SK-N-SH treated with all-trans-retinoic acid at 6 μM for 48 hours (cell line): ENCODE measurements at regions not wholly inside any gene's neighbourhood (a gene's known extent, or its start where the extent isn't known, plus 50 kb on each side); places are given as distances from the start of the nearest gene placed in this dataset.

Experiments used
- ATAC-seq: fragments of 200-7000 bp; cut with Tn5 transposase; 3 replicates; pipeline ENCODE4 v1.9.1; 2020; ENCODE audit warnings: mild to moderate bottlenecking, moderate library complexity
- ARNTL ChIP-seq: fragments of 450-650 bp; formaldehyde crosslinking; IDR thresholded peaks from 2 replicates; pipeline ENCODE4 v1.5.0; 2020; ENCODE audit warnings: low read depth, mild to moderate bottlenecking, moderate library complexity, borderline replicate concordance
- BACH2 ChIP-seq: fragments of 250-450 bp; sonication (Bioruptor Pico); IDR thresholded peaks from 2 replicates; pipeline ENCODE4 v1.9.0; 2021; ENCODE audit warnings: mild to moderate bottlenecking, borderline replicate concordance
- CSDC2 ChIP-seq: fragments of 250-450 bp; sonication (Bioruptor Pico); IDR thresholded peaks from 2 replicates; pipeline ENCODE4 v1.5.0; 2020; ENCODE audit warnings: mild to moderate bottlenecking, moderate library complexity
- ESRRG ChIP-seq: fragments of 250-450 bp; sonication (Bioruptor Pico); IDR thresholded peaks from 2 replicates; pipeline ENCODE4 v1.6.1; 2021; ENCODE audit warnings: mild to moderate bottlenecking
- GLIS3 ChIP-seq: fragments of 250-450 bp; sonication (Bioruptor Pico); IDR thresholded peaks from 2 replicates; pipeline ENCODE4 v1.5.0; 2020; ENCODE audit warnings: mild to moderate bottlenecking, moderate library complexity
- ISL1 ChIP-seq: fragments of 250-450 bp; sonication (Bioruptor Pico); IDR thresholded peaks from 2 replicates; pipeline ENCODE4 v2.1.2; 2022; ENCODE audit warnings: mild to moderate bottlenecking, moderate library complexity
- PATZ1 ChIP-seq: fragments of 250-450 bp; sonication (Bioruptor Pico); IDR thresholded peaks from 2 replicates; pipeline ENCODE4 v1.8.0; 2020; ENCODE audit warnings: mild to moderate bottlenecking, moderate library complexity, borderline replicate concordance
- POU6F1 ChIP-seq: fragments of 250-450 bp; sonication (Bioruptor Pico); IDR thresholded peaks from 2 replicates; pipeline ENCODE4 v1.8.0; 2021; ENCODE audit warnings: low read depth, mild to moderate bottlenecking, moderate library complexity, borderline replicate concordance
- RARB ChIP-seq: fragments of 250-450 bp; sonication (Bioruptor Pico); IDR thresholded peaks from 2 replicates; pipeline ENCODE4 v1.8.0; 2021; ENCODE audit warnings: mild to moderate bottlenecking, moderate library complexity
- SNAI2 ChIP-seq: fragments of 250-450 bp; sonication (Bioruptor Pico); IDR thresholded peaks from 2 replicates; pipeline ENCODE4 v1.5.0; 2020; ENCODE audit warnings: mild to moderate bottlenecking, moderate library complexity
- TCF4 ChIP-seq: fragments of 250-450 bp; sonication (Bioruptor Pico); IDR thresholded peaks from 2 replicates; pipeline ENCODE4 v1.8.0; 2021; ENCODE audit warnings: mild to moderate bottlenecking, moderate library complexity, borderline replicate concordance
- TOX ChIP-seq: fragments of 250-450 bp; sonication (Bioruptor Pico); IDR thresholded peaks from 2 replicates; pipeline ENCODE4 v1.8.0; 2021; ENCODE audit warnings: mild to moderate bottlenecking, moderate library complexity, borderline replicate concordance
- ZC3H10 ChIP-seq: fragments of 250-450 bp; sonication (Bioruptor Pico); IDR thresholded peaks from 2 replicates; pipeline ENCODE4 v1.5.1; 2021; ENCODE audit warnings: mild to moderate bottlenecking, moderate library complexity
- ZFP3 ChIP-seq: fragments of 250-450 bp; sonication (Bioruptor Pico); IDR thresholded peaks from 2 replicates; pipeline ENCODE4 v1.5.0; 2020; ENCODE audit warnings: mild to moderate bottlenecking, moderate library complexity
- ZFP30 ChIP-seq: fragments of 450-650 bp; formaldehyde crosslinking; IDR thresholded peaks from 2 replicates; pipeline ENCODE4 v1.5.0; 2022; ENCODE audit warnings: mild to moderate bottlenecking, moderate library complexity
- ZNF565 ChIP-seq: fragments of 450-650 bp; formaldehyde crosslinking; conservative IDR thresholded peaks from 2 replicates; pipeline ENCODE4 v1.5.0; 2020; ENCODE audit warnings: low read depth, mild to moderate bottlenecking, moderate library complexity
- ZNF70 ChIP-seq: fragments of 450-650 bp; formaldehyde crosslinking; IDR thresholded peaks from 2 replicates; pipeline ENCODE4 v1.5.0; 2020; ENCODE audit warnings: mild to moderate bottlenecking, moderate library complexity
- ZNF8 ChIP-seq: fragments of 450-650 bp; formaldehyde crosslinking; IDR thresholded peaks from 2 replicates; pipeline ENCODE4 v1.5.0; 2020; ENCODE audit warnings: mild to moderate bottlenecking, moderate library complexity
- TF ChIP-seq, protein P1 (sequence below): fragments of 250-450 bp; sonication (Bioruptor Pico); IDR thresholded peaks from 2 replicates; pipeline ENCODE4 v1.5.0; 2020; ENCODE audit warnings: mild to moderate bottlenecking, moderate library complexity
- TF ChIP-seq, protein P2 (sequence below): fragments of 250-450 bp; sonication (Bioruptor Pico); IDR thresholded peaks from 2 replicates; pipeline ENCODE4 v1.5.1; 2021; ENCODE audit warnings: mild to moderate bottlenecking, moderate library complexity

DNA sequence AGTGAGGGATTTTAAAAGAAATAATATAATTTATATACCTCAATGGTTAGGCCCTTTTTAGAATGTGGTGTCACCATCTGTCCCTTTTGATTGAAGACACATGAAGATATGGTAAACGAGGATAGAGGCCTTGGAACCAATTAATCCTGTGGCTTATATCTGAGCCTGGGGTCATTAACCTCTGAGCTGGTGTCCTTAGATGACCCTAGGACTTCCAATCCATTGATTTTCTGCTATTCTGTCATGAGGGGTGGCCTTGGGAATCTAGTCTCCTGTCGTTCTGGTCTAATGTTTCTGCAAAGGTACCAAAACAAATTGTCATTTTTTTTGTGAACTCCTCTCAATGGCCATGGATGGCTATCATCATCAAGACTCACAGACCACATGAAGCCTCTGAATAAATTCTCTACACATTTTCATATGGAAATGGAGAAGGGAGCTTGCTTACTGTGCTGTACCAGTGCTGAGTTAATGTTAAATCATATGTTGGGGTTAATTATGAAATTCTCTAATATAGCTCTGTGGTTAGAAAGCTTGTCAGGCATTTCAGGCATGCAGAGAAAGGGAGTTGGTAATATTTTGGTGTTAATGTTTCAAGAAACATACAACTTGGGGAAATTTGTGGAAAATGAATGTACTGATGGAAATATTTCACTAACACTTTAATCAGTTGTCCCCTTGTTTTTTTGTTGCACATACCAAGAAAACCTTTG, 204.2 kb upstream of the IL15 start (continued):
- TF ChIP-seq, protein P1, sequence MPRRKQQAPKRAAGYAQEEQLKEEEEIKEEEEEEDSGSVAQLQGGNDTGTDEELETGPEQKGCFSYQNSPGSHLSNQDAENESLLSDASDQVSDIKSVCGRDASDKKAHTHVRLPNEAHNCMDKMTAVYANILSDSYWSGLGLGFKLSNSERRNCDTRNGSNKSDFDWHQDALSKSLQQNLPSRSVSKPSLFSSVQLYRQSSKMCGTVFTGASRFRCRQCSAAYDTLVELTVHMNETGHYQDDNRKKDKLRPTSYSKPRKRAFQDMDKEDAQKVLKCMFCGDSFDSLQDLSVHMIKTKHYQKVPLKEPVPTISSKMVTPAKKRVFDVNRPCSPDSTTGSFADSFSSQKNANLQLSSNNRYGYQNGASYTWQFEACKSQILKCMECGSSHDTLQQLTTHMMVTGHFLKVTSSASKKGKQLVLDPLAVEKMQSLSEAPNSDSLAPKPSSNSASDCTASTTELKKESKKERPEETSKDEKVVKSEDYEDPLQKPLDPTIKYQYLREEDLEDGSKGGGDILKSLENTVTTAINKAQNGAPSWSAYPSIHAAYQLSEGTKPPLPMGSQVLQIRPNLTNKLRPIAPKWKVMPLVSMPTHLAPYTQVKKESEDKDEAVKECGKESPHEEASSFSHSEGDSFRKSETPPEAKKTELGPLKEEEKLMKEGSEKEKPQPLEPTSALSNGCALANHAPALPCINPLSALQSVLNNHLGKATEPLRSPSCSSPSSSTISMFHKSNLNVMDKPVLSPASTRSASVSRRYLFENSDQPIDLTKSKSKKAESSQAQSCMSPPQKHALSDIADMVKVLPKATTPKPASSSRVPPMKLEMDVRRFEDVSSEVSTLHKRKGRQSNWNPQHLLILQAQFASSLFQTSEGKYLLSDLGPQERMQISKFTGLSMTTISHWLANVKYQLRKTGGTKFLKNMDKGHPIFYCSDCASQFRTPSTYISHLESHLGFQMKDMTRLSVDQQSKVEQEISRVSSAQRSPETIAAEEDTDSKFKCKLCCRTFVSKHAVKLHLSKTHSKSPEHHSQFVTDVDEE (CRISPR knock-in tag), result no peak

DNA sequence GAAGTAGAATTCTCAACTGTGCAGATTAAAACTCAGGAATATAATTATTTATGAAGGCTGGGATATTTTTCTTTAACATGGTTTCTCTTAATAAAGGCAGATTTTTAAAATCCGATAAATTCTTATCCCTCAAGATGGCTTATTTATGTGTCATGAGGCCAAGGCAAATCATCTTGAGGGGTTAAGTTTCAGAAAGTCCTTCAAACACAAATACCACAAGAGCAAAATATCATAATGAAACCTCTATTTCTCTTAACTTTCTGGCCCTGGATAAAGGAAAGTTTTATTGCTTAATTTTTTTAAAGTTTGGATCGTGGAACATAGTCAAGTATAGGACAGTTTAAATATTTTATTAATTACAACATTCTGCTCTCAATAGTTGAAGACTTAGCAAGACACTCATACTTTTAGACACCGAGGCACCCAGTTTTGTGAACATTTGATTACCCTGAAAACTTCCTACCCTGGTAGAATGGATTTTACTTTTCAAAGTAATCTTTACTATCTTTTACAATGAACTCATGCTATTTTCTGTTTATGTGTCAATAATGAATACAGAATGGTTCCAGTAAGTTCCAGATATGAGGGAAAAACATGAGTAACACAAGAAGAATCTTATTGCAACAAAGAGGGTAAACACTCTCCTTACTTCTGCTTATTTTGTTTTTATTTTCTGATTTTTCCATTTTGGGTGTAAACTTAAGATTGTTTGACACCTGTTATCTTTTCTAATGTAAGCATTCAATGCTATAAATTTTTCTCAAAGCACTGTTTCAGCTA, 200.7 kb upstream of the IL15 start:
- no peak for TF ChIP-seq GLIS3 (CRISPR knock-in tag)
- no peak for TF ChIP-seq ZNF70
- TF ChIP-seq ARNTL (CRISPR knock-in tag), result no peak
- TF ChIP-seq ZC3H10, result no peak
- TF ChIP-seq BACH2 (CRISPR knock-in tag), result no peak
- no peak for TF ChIP-seq PATZ1 (CRISPR knock-in tag)
- no peak for TF ChIP-seq ZFP3 (CRISPR knock-in tag)
- TF ChIP-seq TCF4 (CRISPR knock-in tag), result no peak
- ATAC-seq, result no peak

- ATAC-seq, result no peak
- no peak for TF ChIP-seq CSDC2 (CRISPR knock-in tag)
- TF ChIP-seq, protein P2, sequence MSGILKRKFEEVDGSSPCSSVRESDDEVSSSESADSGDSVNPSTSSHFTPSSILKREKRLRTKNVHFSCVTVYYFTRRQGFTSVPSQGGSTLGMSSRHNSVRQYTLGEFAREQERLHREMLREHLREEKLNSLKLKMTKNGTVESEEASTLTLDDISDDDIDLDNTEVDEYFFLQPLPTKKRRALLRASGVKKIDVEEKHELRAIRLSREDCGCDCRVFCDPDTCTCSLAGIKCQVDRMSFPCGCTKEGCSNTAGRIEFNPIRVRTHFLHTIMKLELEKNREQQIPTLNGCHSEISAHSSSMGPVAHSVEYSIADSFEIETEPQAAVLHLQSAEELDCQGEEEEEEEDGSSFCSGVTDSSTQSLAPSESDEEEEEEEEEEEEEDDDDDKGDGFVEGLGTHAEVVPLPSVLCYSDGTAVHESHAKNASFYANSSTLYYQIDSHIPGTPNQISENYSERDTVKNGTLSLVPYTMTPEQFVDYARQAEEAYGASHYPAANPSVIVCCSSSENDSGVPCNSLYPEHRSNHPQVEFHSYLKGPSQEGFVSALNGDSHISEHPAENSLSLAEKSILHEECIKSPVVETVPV, result no peak
Observed at GRCh38 chr4:141439223-141439622, 197.2 kb upstream of the IL15 start.

GRCh38 chr4:141447761-141448160, 188.6 kb upstream of the IL15 start:
- ATAC-seq, result no peak
- TF ChIP-seq ESRRG (CRISPR knock-in tag), result no peak
- no peak for TF ChIP-seq TOX (CRISPR knock-in tag)
- TF ChIP-seq ZFP30 (CRISPR knock-in tag), result no peak
- TF ChIP-seq TCF4 (CRISPR knock-in tag), result no peak
- TF ChIP-seq RARB (CRISPR knock-in tag), result no peak
- no peak for TF ChIP-seq BACH2 (CRISPR knock-in tag)
- TF ChIP-seq ZFP3 (CRISPR knock-in tag), result no peak
- TF ChIP-seq, protein P1 (CRISPR knock-in tag), result no peak
- TF ChIP-seq ZNF8 (CRISPR knock-in tag), result no peak
- no peak for TF ChIP-seq ZNF565 (CRISPR knock-in tag)
- no peak for TF ChIP-seq POU6F1 (CRISPR knock-in tag)
- no peak for TF ChIP-seq GLIS3 (CRISPR knock-in tag)
- TF ChIP-seq ZC3H10, result no peak
- TF ChIP-seq ZNF70, result no peak
- no peak for TF ChIP-seq PATZ1 (CRISPR knock-in tag)
- TF ChIP-seq SNAI2 (CRISPR knock-in tag), result no peak
- no peak for TF ChIP-seq ARNTL (CRISPR knock-in tag)
- no peak for TF ChIP-seq ISL1 (CRISPR knock-in tag)
- TF ChIP-seq, all 23 proteins: peak for 0
